ENCODE measurements at regions not wholly inside any gene's neighbourhood (a gene's known extent, or its start where the extent isn't known, plus 50 kb on each side); places are given as distances from the start of the nearest gene placed in this dataset.
"Not testable (repeated sequence)": the region's sequence is repeated elsewhere in the genome, so short reads cannot be mapped to it uniquely, and the experiment has no call there.

DNA sequence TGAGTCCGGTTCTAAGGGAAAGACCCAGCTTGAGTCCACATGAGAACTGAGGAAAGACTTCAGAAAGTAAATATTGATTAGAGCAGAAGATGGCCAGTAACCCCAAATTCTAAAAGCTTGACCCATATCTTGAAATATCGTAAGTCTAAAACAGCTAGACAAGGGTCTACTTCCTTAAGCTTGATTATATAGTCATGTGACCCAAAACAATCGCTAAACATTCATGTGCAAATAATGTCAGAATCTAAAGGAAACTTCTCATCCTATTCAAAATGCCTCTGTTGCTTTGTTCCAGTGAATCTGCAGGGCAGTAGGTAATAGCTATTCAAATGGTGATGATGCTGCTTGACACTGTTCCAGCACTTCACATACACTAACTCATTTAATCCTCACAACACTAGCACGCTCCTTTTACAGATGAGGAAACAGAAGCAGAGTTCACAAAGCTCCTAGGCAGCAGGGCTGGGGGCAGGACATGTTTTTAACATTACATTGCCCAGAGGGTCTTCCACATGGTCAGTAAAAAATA is 52.6 kb downstream of the TCF20 start:
- no peak for DNase-seq

DNA sequence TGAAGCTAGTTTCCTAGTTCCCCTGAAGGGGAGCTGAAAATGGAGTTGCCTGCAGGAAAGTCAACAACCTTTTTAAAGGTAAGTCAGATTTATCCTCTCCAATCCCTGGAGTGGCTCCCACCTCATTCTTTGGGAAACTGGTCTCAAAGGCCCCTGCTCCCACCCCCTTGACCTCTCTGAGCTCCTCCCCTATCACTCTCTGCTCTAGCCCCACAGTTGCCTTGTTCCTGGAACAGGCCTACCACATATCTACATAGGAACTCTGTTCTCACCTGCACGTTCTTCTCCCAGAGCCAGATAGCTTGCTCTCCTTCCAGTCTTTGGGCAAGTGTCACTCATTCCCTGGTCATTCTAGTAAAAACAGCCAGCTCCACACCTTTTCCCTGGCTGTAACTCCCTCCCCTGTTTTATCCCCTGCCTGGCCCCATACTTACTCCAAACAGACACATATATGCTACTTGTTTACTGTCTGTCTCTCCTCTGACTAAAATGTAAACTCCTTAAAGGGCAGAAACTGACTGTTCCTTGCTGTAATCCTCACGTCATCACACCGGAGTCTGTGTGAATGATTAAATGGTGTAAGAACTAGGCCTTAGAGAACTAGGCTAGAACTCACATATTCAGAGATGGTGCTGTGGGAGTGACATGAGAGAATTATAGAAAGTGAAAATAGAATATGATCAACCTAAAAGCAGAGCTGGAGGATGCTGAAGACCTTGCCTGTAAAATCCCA is 53.3 kb downstream of the TCF20 start:
- no peak for DNase-seq

DNA sequence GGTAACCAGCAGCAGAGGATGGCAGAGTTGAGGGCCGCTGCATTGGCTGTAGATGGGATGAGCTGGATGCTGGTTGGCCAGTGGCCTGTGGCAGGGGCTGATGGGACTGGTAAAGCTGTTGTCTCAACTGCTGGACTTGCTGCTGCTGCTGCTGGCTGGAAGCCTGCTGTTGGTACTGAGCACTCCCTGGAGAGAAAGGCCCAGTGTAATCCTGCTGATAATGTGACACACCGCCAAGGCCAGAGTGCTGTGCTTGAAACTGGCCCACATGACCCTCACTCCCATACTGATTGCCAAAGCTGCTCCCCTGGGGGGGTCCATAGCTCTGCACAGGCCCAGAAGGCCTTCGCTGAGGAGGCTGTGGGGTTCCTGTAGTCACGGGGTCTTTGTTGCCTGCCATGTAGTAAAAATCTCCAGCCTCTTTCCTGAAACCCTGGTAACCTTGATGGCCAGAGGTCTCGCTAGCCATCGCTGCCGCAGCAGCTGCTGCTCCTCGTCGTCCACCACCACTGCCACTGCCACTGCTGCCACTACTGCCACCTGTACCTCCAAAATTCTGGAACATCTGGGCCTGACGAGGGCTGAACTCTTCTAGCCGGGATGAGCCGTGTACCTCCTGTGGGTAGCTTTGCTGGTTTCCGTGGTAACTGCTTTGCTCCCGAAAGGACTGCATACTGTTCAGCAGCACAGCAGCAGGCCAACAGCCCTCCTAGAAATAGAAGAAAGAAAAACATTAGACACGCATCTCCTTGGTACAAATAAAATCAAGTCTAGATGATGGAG is 55.6 kb downstream of the TCF20 start:
- DNase-seq, result no peak

DNA sequence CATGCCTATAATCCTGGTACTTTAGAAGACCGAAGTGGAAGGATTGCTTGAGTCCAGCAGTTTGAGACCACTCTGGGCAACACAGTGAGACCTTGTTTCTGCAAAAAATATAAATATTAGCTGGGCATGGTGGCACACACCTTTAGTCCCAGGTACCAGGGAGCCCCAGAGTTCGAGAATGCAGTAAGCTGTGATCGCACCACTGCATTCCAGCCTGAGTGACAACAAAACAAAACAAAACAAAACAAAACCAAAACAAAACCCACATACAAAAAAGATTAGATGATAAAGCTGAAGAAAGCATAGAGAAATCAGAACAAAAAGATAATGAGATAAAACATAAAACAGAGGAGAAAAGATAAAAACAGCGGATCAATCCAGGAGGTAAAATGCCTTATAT is 62.1 kb downstream of the TCF20 start:
- no peak for DNase-seq

DNA sequence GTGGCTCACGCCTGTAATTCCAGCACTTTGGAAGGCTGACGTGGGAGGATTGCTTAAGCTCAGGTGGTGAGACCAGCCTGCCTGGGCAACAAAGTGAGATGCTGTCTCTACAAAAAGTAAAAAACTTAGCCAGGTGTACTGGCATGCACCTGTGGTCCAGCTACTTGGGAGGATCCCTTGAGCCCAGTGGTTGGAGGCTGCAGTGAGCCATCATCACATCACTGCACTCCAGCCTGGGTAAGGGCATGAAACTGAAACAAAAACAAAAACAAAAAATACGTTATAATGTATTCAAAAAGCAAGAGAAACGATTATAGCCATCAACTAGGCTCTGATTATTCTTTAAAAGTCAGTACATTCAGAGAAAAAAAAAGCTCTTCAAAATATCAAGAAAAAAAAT is 62.5 kb downstream of the TCF20 start:
- DNase-seq, result no peak

DNA sequence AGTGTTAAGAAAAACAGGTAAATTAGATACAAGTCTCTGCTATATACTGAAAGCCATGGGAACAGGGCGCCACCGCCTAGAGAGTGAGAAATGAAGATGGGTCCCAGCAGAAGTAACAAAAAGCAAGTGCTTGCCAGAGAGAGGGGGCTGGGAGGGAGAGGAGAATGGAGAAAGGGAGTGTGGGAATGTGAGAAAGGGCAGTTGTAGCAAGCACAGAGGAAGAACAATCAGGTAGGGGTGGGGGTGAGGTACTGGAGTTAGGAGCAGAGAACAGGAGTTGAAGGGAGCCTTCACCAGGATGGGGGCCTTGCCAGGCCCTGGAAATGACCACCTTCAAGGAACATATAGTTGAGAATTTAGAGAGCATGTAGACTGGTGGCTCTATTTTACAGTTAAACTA is 66.8 kb downstream of the TCF20 start:
- no peak for DNase-seq

DNA sequence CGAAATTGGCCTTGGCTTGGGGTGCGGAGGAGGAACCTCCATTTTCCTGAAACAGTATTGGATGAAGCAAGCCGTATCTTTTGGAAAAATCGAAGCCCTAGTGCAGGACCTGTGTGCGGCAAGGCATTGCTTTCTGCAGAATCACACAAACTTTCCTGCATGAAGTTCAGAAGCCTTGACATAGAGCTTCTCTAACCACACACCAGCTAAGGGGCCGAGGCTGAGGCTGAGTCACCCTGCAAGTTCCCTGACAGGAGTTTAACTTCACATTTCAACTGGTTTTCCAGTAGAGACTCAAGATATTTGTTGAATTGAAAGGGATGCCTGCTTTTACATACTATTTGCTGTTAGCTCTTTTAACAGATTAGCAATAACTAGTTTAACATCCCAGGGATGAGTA is 67.8 kb downstream of the TCF20 start:
- no peak for DNase-seq

DNA sequence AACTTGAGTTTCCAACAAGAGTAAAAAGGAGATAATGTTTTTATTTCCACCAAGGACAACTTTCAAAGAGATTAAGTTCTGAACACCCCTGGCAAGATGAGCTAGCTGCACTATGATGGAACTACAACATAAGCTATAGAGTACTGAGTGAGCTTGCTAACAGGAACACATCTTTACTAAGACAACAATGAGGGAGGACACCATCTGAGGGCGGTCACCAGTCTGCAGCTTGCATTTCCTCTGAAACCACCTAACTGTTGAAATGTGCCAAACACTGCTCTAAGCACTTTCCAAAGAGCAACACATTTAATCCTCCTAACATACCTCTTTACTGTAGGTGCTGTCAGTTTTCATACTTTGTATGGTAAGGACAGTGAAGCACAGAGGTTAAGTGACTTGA is 68.4 kb downstream of the TCF20 start:
- no peak for DNase-seq

DNA sequence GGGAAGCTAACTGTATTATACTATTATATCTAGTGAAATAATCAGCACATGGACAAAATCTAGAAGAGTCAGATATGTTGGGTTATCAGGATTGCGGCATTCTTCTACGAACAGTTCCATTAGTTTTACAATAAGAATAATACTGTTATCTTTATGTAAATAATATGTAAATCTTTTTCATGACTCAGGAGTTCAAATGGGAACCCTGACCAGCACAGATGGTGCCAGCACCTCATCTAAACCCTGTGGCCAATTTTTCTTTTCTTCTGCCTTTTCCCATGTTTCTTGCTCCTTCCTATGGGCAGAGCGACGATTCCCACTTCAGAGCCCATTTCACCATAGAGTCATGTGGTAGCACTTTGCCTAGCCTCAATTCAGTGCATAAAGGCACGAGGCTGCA is 68.4 kb upstream of the CYP2D6 start:
- no peak for DNase-seq

DNA sequence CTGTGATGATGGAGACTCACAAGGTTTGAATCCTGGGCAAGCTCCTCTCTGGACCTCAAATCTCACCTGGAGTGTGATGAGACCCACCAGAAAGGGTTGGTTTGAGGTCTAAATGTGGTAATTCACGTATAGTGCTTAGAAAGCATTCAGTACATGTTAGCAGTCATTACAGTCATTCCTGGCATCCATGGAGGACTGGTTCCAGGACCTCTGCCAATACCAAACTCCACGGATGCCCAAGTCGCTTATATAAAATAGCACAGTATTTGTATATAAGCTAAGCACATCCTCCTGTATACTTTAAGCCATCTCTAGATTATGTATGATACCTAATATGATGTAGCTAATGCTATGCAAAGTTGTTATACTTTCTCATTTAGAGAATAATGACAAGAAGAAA is 67.6 kb upstream of the CYP2D6 start:
- DNase-seq, result no peak

DNA sequence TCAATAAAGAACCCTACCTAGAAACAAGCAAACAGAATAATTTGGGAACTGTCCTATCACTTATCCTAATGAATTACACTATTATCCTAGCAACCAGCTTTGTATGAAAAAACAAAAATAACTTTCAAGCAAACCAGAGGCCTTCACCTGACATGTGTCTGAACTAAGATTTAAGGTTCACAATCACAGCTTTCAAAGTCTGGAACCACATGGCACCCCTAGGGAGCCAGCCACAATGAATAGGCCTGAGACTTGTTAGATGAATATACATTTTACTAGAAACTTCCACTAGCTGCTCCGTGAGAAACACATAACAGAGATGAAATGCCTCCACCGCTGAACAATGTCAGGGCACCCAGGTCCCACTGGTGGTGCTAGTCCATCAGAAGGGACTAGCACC is 65.8 kb upstream of the CYP2D6 start:
- DNase-seq, result no peak

DNA sequence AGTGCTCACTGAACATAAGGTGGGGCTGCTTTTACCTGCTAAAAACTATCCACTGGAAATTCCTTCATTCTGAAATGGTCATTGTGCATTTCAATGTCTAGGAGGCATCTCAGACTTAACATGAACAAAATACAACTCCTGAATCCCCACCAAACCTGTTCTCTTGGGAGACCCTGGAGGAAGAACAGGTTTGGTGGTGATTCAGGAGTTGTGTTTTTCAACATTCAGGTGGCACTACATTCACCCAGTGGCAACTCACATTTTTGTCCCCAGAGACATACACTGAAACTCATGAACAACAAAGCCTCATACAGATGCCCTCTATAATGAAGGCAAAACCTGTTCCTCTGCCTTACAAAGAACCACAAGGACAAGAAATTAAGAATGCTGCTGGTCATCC is 64.3 kb upstream of the CYP2D6 start:
- no peak for DNase-seq

DNA sequence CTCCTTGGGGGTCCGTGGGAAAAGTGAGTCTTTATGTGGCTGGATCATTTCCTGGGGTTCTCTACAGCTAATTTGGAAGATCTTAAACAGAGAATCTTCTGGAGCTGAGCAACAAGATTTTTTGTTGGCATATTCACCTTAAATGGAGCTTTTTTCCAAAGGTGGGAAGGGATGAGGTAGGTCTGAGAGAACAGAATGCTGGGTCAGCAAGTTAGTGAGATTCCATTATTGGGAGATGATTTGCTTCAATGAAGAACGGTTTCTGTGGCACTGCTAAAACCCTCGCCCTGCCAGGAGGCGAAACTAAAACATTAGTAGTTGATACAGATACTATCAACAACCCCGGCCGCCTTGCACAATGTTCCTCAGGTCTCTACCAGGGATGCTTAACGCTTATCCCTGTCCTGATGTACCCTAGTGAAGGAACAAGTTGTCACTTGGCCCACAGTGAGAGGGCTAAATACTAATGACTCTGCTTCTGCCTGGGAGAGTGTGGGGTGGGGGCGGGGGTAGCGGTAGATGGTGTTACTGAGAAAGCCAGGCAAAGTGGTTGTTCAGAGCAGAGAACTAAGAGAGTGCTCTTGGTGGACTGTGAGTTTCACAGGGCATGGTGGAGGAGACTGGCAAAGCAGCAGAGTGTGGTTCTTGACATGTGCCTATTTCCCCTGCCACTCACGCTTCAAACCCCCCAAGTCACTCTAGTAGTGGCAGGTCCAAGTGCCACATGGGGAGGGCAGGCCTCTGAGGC is 63.7 kb upstream of the CYP2D6 start:
- DNase-seq, result no peak

DNA sequence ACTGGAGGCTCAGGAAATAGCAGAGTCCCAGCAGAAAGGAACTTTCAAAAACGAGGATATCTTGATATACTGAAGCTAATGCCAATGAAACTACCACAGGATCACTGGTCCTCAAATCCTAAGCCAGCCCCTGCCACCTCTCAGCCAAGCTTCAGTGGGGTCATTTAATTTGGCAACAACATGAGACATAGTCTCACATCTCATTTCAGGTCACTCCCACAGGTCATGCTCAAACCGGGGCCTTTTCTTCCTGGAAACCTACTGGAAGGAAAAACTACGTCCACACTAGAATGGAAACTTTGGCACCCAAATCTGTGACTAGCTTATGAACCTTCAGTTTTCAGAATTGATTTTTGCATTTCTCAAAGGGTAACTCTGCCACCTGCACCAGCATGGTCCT is 61.9 kb upstream of the CYP2D6 start:
- DNase-seq, result no peak

DNA sequence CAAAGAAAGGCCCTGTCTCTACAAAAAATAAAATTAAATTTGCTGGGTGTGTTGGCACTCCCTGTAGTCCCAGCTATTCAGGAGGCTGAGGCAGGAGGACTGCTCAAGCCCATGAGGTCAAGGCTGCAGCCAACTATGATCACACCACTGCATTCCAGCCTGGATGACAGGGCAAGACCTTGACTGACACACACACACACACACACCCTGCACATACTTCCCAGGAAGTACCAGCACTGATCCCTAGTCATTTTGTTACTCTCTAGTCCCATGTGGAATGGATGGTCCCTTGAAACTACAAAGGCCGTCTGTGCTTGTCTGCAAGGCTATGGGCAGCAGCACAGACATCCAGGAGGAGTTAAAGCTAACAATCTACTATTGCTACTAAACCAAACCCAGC is 59.7 kb upstream of the CYP2D6 start:
- DNase-seq, result no peak

DNA sequence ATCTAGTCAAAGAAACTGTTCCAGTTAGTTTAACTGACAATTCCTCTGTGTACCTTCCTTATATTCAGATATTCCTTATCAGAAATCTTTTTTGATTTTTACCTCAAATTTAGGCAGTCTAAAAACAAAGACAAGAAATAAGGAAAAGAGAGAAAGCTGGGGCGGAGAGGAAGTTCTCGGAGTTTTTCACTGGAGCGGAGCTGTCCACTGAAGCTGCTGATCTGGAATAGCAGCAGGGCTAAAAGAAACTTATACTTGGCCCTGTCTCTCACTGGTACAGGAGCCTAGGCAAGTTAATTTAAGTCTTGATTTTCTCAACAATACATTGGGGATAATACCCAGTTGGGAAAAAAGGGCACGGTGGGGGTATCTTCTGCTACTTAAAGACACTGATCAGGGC is 59.2 kb upstream of the CYP2D6 start:
- no peak for DNase-seq

DNA sequence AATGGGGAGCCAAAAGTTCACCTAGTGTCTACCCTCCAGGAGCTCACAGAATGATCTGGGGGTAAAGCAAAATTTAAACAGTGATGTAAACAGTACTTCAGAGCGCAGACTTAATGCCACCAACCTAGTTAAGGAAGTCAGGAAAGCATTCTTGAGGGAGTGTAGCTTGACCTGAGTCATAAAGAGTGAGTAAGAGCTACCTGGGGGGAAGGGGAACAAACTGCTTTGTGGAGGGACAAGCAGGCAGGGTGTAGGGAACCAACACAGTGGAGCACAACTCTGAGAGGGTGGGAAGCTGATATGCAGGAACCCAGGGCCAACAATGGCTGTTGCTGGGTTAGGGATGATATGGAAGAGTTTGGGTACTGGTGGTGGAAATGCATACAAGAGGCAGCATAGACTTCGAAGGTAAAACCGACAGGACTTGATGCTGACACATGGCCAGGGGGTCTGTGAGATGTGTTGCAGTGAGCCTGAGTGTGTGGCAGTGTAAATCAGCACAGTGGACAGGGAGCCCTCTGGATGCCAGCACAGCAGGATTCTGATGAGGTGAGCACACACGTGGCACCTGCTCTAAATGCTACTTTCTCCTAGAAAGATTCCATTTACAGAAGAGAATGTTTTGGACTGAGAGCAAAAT is 58.3 kb upstream of the CYP2D6 start:
- no peak for DNase-seq

DNA sequence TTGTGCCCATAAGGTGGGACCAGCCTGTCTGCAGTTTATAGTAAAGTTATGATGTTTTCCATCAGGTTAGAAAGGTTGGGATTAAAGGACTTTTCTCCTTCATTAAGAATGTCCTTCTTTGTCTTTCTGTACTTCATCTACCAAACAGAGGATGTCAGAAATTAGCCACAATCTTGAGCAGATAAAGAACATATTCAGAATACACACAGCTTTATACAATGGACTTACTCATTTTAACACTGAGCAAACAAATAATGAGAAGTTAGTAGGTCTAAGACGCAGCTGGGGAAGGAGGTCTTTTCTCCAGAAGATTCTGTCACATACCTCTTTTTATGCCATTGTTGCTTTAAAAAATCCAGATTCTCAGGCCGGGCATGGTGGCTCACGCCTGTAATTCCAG is 57.0 kb upstream of the CYP2D6 start:
- no peak for DNase-seq

DNA sequence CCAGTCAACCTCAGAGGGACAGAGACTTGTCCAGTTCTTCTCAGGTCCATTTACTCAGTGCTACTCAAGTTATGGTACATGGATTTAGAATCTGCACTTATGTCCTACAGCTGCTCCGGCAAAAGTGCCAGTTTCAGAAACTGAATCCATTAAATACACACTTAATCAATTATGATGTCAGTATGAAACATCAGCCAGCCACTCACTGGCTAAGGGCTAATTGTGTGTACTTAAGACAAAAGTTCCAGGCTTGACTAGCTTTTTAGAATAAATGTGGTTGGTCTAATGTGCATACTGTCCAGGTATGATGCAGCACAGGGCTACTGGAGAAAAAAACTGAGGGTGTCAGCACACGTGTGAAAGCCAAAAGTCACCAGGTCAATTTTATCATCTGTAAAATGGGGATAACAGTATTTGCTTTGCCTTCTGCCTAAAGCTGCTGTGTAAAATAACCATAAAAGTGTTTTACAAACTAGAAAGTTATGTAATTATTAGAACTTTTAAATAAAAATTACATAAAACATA is 55.4 kb upstream of the CYP2D6 start:
- DNase-seq, result no peak

DNA sequence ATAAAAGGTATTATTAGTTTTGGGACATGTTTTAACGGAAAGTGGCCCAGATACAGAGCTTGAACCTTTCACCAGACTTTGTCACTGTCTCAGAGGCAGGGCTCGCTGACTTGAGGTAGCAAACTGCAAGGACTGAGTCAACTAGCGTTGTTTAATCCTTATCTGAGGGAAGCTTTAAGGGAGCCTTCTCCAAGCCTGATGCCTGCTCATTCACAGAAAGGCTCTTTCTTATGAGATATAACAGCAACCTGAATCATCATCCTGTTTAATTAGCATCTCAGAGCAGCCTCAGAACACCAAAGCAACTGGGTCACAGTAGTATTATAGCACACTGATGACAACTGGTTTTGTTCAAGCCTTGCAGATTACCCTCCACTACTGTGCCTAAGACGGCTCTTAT is 54.2 kb upstream of the CYP2D6 start:
- DNase-seq, result no peak

DNA sequence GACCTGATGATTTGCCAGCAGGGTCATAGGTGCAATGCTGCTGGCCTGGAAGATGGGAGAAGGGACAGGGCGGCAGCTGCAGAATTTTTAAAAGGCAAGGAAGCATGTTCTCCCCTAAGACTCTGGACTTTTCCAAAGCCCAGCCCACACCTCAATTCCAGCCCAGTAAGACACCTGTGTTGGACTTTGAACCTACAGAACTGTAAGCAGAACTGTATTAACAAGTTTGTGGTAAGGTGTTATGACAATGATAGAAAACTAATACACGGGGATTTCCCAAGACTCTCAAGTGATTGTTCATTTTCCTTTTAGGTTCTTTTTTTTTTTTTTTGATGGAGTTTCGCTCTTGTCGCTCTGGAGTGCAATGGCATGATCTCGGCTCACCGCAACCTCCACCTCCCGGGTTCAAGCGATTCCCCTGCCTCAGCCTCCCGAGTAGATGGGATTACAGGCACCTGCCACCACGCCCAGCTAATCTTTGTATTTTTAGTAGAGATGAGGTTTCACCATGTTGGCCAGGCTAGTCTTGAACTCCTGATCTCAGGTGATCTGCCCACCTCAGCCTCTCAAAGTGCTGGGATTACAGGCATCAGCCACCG is 53.0 kb upstream of the CYP2D6 start:
- DNase-seq, result not testable (repeated sequence)

DNA sequence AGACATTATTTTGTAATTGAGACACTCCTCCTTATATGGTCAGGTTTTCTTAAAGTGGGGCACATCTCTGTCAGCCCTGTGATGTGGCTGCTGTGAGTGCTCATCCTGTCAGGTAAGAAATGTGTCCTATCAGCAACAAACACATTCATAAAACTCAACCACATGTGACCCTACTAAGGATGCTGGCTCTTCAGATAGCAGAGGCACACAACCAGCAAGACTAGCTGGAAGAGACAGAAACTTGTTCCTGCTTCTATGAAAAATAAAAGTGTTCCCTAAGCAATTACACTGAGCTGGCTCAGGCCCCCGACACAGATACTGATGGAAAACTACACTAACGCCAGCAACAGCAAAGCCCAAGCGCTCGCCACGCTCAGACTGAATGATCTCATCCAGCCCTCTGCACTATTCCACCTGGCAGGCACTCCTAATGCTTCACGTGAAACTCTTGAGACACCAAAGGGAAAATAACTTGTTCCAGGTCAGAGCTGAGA is 49.8 kb upstream of the CYP2D6 start:
- peak; percentile 65 for DNase-seq

Measured in left hindlimb (tissue), 1 donor.